ENCODE measurements at regions not wholly inside any gene's neighbourhood (a gene's known extent, or its start where the extent isn't known, plus 50 kb on each side); places are given as distances from the start of the nearest gene placed in this dataset.

DNA sequence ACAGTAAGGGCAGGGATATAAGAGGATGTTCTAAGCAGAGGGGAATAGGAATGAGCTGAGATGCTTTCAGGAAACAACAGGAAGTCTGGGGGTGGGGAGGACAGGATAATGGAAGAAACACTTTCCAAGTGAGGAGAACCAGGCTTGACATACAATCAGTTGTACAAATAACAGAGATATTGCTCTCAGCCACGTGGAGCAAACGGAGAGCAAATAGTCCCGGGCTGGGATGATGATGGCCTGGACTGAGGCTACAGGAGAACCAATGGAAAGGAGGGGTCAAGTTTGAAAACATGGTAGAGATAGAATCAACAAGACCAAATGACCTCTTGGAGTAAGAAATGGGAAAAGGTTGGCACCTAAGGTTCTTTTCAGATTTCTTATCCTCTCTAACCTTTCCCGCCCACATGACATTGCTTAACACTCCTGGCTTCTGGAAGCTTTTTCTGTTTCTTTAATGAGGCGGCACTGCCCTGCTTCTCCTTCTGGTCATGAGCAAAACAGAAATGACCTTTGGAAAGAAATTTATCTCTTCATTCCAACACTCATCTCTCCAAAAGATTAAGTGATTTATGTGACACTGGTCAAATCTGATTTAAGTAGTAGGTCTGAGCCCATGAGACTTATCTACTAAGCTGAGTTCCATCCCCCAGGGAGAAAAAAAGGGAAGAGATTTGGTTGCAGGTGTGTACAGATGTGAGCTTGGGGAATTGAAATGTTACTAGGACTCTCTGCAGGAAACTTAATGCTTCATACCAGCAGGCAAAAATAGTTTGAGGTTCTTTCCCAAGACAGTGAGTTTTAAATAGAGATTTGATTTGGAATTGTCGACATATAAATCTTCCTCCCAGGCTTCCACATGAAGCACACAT, 442.9 kb upstream of the HNRNPA3 start:
- H3K4me3 ChIP-seq (ENCODE audit: low read length), result no peak overlapping the region
- H3K27ac ChIP-seq (ENCODE audit: low read depth, low read length), result no peak overlapping the region
- no peaks in the 10 kb centered on the region for H3K4me1 Mint-ChIP-seq
- no peak overlapping the region for H3K4me3 Mint-ChIP-seq
- ATAC-seq (no peak), DNase-seq (no peak)
- ChIA-PET POLR2A (no interaction called here), CTCF (no interaction called here)
- peaks cover 0 to 21% (median 4%) of the 10 kb centered on the region in 5 donors for H3K36me3 Mint-ChIP-seq
- H3K36me3 ChIP-seq (ENCODE audit: control insufficient read depth in 2 of 3, insufficient read depth in 3 of 3, low read length in 3 of 3), result no peaks in the 10 kb centered on the region
- no peaks in the 10 kb centered on the region for H3K27me3 ChIP-seq (ENCODE audit: control insufficient read depth in 2 of 2, insufficient read depth in 2 of 2, low read length in 2 of 2)
- H3K4me1 ChIP-seq (ENCODE audit: control insufficient read depth in 2 of 2, insufficient read depth in 2 of 2, low read length in 2 of 2), result no peaks in the 10 kb centered on the region
- intact Hi-C loops (cut with micrococcal nuclease), result no loop called here
- no peaks in the 10 kb centered on the region for H3K9me3 ChIP-seq (ENCODE audit: control insufficient read depth in 2 of 3, low read length in 3 of 3)
- H3K9me3 Mint-ChIP-seq, result peaks cover 3 to 32% (median 11%) of the 10 kb centered on the region in 11 donors
- H3K27me3 Mint-ChIP-seq, result peaks cover 3 to 38% (median 13%) of the 10 kb centered on the region in 5 donors
- no peak overlapping the region for H3K27ac Mint-ChIP-seq

DNA sequence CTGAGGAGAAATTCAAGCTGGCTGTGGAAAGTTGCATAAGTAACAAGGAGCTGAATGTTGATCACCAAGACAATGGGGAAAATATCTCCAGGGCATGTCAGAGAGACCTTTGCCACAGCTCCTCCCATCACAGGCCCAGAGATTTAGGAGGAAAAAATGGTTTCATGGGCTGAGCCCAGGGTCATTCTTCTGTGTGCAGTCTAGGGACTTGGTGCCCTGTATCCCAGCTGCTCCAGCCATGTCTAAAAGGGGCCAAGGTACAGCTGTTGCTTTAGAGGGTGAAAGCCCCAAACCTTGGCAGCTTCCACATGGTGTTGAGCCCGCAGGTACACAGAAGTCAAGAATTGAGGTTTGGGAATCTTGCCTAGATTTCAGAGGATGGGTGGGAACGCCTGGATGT, 439.8 kb upstream of the HNRNPA3 start:
- intact Hi-C loops (cut with micrococcal nuclease), result no loop called here
- CTCF ChIA-PET, result no interaction called here

DNA sequence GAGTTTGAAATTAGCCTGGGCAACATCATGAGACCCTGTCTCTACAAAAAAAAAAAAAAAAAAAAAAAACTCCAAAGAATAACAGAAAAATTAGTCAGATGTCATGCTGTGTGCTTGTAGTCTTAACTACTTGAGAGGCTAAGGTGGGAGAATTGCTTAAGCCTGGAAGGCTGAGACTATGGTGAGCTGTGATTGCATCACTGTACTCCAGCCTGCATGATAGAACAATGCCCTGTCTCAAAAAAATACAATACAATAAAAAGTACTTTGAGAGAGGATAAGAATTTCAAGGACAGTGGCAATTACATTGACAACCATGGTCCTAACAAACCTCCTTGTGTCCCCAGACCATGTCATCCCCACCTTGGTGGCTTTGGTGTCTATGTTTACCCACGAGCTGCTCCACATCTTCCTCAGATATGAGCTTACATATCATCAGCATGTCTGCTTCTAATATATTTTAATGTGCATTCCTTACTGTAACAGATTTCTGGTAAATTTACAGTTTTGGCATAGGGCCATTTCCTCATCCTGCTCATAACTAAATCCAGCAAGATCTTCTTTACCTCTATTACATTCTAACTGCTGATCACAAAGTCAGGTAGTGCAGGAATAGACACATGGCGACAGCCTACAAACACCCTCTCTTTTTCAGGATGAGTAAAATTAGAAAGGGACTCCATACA, 437.7 kb upstream of the HNRNPA3 start:
- CTCF ChIA-PET, result no interaction called here
- Mint-ChIP-seq H3K9me3 (peaks cover 3 to 37% (median 11%) of the 10 kb centered on the region in 11 donors), H3K27me3 (peaks cover 0 to 21% (median 3%) of the 10 kb centered on the region in 5 donors), H3K4me1 (peaks cover 0 to under 1% (median 0%) of the 10 kb centered on the region in 7 donors), H3K27ac (no peak overlapping the region), H3K36me3 (peaks cover 0 to 26% (median 4%) of the 10 kb centered on the region in 5 donors), H3K4me3 (no peak overlapping the region)
- no peak overlapping the region for H3K27ac ChIP-seq (ENCODE audit: low read depth, low read length)
- H3K36me3 ChIP-seq (ENCODE audit: control insufficient read depth in 2 of 3, insufficient read depth in 3 of 3, low read length in 3 of 3), result no peaks in the 10 kb centered on the region
- H3K27me3 ChIP-seq (ENCODE audit: control insufficient read depth in 2 of 2, insufficient read depth in 2 of 2, low read length in 2 of 2), result no peaks in the 10 kb centered on the region
- no peak for DNase-seq
- POLR2A ChIA-PET, result no interaction called here
- H3K4me3 ChIP-seq (ENCODE audit: low read length), result no peak overlapping the region
- no peaks in the 10 kb centered on the region for H3K9me3 ChIP-seq (ENCODE audit: control insufficient read depth in 2 of 3, low read length in 3 of 3)
- ATAC-seq, result no peak
- intact Hi-C loops (cut with micrococcal nuclease), result no loop called here
- no peaks in the 10 kb centered on the region for H3K4me1 ChIP-seq (ENCODE audit: control insufficient read depth in 2 of 2, insufficient read depth in 2 of 2, low read length in 2 of 2)

More for the DNA sequence above, 439.8 kb upstream of the HNRNPA3 start:
- Mint-ChIP-seq H3K4me1 (no peaks in the 10 kb centered on the region), H3K4me3 (no peak overlapping the region), H3K36me3 (peaks cover 0 to 21% (median 4%) of the 10 kb centered on the region in 5 donors), H3K9me3 (peaks cover 3 to 36% (median 11%) of the 10 kb centered on the region in 11 donors), H3K27me3 (peaks cover 3 to 30% (median 4%) of the 10 kb centered on the region in 5 donors), H3K27ac (no peak overlapping the region)
- Histone ChIP-seq H3K27ac (ENCODE audit: low read depth, low read length) (no peak overlapping the region), H3K4me1 (ENCODE audit: control insufficient read depth in 2 of 2, insufficient read depth in 2 of 2, low read length in 2 of 2) (no peaks in the 10 kb centered on the region), H3K36me3 (ENCODE audit: control insufficient read depth in 2 of 3, insufficient read depth in 3 of 3, low read length in 3 of 3) (no peaks in the 10 kb centered on the region), H3K4me3 (ENCODE audit: low read length) (no peak overlapping the region), H3K9me3 (ENCODE audit: control insufficient read depth in 2 of 3, low read length in 3 of 3) (no peaks in the 10 kb centered on the region), H3K27me3 (ENCODE audit: control insufficient read depth in 2 of 2, insufficient read depth in 2 of 2, low read length in 2 of 2) (no peaks in the 10 kb centered on the region)
- no peak for ATAC-seq
- DNase-seq, result no peak
- POLR2A ChIA-PET, result no interaction called here

DNA sequence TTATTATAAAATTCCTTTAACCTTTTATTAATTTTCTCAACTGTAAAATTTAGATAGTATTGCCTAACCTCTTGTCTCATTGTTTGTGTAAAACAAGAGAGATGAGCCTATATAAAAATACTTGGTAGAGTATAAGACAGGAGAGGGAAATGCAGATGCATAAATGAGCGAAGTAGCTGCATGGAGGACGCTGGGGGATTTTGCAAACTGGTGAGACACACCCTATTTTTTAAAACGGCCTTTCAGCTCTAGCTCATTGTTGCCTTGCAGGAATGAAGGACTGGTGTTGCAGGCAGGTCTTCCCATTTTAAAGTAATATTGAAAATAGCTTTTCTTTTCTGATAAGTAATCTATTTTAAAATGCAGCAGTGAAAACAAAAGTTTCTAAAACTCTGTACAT, 435.3 kb upstream of the HNRNPA3 start:
- no peaks in the 10 kb centered on the region for H3K27me3 ChIP-seq (ENCODE audit: control insufficient read depth in 2 of 2, insufficient read depth in 2 of 2, low read length in 2 of 2)
- Mint-ChIP-seq H3K4me1 (peaks cover 5 to 16% (median 9%) of the 10 kb centered on the region in 7 donors), H3K4me3 (no peak overlapping the region), H3K9me3 (peaks cover 4 to 45% (median 26%) of the 10 kb centered on the region in 11 donors), H3K27me3 (peaks cover 0 to 19% (median 0%) of the 10 kb centered on the region in 5 donors), H3K36me3 (peaks cover 4 to 29% (median 8%) of the 10 kb centered on the region in 5 donors), H3K27ac (no peak overlapping the region)
- CTCF ChIA-PET, result no interaction called here
- DNase-seq (no peak), ATAC-seq (no peak)
- H3K9me3 ChIP-seq (ENCODE audit: control insufficient read depth in 2 of 3, low read length in 3 of 3), result no peaks in the 10 kb centered on the region
- peaks cover 0 to 4% of the 10 kb centered on the region in 2 donors for H3K4me1 ChIP-seq (ENCODE audit: control insufficient read depth in 2 of 2, insufficient read depth in 2 of 2, low read length in 2 of 2)
- no peak overlapping the region for H3K4me3 ChIP-seq (ENCODE audit: low read length)
- no peak overlapping the region for H3K27ac ChIP-seq (ENCODE audit: low read depth, low read length)
- intact Hi-C loops (cut with micrococcal nuclease), result no loop called here
- POLR2A ChIA-PET, result no interaction called here
- no peaks in the 10 kb centered on the region for H3K36me3 ChIP-seq (ENCODE audit: control insufficient read depth in 2 of 3, insufficient read depth in 3 of 3, low read length in 3 of 3)

DNA sequence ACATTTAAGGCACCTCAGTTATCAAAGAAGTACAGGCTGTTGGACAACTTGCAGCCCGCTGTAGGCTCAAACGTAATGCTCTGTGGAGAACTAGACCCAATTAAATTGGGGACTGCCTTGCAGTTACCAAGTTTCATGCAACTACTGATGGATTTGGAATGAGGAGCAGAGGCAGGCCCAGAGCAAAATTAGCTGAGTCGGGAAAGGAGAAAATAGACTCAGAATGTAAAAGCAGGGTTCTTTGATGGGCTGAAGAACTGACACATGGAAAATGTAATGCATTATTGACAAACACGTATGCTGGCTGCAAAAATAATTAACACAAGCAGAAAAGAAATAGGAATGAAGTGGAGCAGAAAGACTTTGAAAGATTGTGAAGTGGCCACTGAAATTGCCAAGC, 432.7 kb upstream of the HNRNPA3 start:
- CTCF ChIA-PET, result no interaction called here
- ATAC-seq (no peak), DNase-seq (no peak)
- H3K4me1 Mint-ChIP-seq, result peaks cover 5 to 21% (median 13%) of the 10 kb centered on the region in 7 donors
- no peak overlapping the region for H3K27ac ChIP-seq (ENCODE audit: low read depth, low read length)
- no peaks in the 10 kb centered on the region for H3K27me3 ChIP-seq (ENCODE audit: control insufficient read depth in 2 of 2, insufficient read depth in 2 of 2, low read length in 2 of 2)
- POLR2A ChIA-PET, result no interaction called here
- no peak overlapping the region for H3K4me3 Mint-ChIP-seq
- peaks cover 0 to 4% (median 0%) of the 10 kb centered on the region in 5 donors for H3K27me3 Mint-ChIP-seq
- no peaks in the 10 kb centered on the region for H3K9me3 ChIP-seq (ENCODE audit: control insufficient read depth in 2 of 3, low read length in 3 of 3)
- no peak overlapping the region for H3K4me3 ChIP-seq (ENCODE audit: low read length)
- intact Hi-C loops (cut with micrococcal nuclease), result no loop called here
- H3K36me3 Mint-ChIP-seq, result peaks cover 4 to 15% (median 5%) of the 10 kb centered on the region in 5 donors
- no peak overlapping the region for H3K27ac Mint-ChIP-seq
- peaks cover 2 to 45% (median 18%) of the 10 kb centered on the region in 11 donors for H3K9me3 Mint-ChIP-seq
- peaks cover 0 to 4% of the 10 kb centered on the region in 2 donors for H3K4me1 ChIP-seq (ENCODE audit: control insufficient read depth in 2 of 2, insufficient read depth in 2 of 2, low read length in 2 of 2)
- H3K36me3 ChIP-seq (ENCODE audit: control insufficient read depth in 2 of 3, insufficient read depth in 3 of 3, low read length in 3 of 3), result no peaks in the 10 kb centered on the region

DNA sequence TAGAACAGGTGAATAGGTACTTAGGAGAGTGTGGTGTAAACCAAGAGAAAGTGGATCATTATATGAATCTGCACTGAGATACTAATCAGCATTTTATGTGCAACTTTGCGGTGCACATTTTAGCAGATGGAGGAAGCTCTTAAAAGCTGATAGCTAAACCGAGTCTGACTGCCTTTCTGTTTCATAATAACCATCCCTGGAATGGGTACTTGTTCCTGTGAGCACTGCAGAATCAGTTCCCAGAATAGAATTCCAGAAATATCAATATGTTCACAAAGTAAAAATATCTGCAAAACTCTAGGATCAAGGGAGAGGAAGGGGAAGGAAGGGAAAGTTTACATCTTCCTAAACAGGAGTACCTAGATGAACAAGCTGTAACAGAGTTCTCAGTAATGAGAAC, 432.2 kb upstream of the HNRNPA3 start:
- ChIA-PET CTCF (no interaction called here), POLR2A (no interaction called here)
- peaks cover 0 to 4% of the 10 kb centered on the region in 2 donors for H3K4me1 ChIP-seq (ENCODE audit: control insufficient read depth in 2 of 2, insufficient read depth in 2 of 2, low read length in 2 of 2)
- Mint-ChIP-seq H3K27me3 (no peaks in the 10 kb centered on the region), H3K4me1 (peaks cover 5 to 21% (median 13%) of the 10 kb centered on the region in 7 donors), H3K4me3 (peak overlapping the region in 1 of 10 donors; percentile 3), H3K36me3 (peaks cover 4 to 17% (median 5%) of the 10 kb centered on the region in 5 donors), H3K9me3 (peaks cover 2 to 45% (median 18%) of the 10 kb centered on the region in 11 donors), H3K27ac (no peak overlapping the region)
- H3K4me3 ChIP-seq (ENCODE audit: low read length), result no peak overlapping the region
- H3K9me3 ChIP-seq (ENCODE audit: control insufficient read depth in 2 of 3, low read length in 3 of 3), result no peaks in the 10 kb centered on the region
- DNase-seq (no peak), ATAC-seq (no peak)
- no peaks in the 10 kb centered on the region for H3K36me3 ChIP-seq (ENCODE audit: control insufficient read depth in 2 of 3, insufficient read depth in 3 of 3, low read length in 3 of 3)
- no peaks in the 10 kb centered on the region for H3K27me3 ChIP-seq (ENCODE audit: control insufficient read depth in 2 of 2, insufficient read depth in 2 of 2, low read length in 2 of 2)
- intact Hi-C loops (cut with micrococcal nuclease), result no loop called here
- H3K27ac ChIP-seq (ENCODE audit: low read depth, low read length), result no peak overlapping the region
